NCI-H2029 (cell line): ENCODE measurements at regions not wholly inside any gene's neighbourhood (a gene's known extent, or its start where the extent isn't known, plus 50 kb on each side); places are given as distances from the start of the nearest gene placed in this dataset.

Experiments
- DNase-seq: peaks from one replicate; lab custom pipeline; 2025; lab: John Stamatoyannopoulos, UW

DNA sequence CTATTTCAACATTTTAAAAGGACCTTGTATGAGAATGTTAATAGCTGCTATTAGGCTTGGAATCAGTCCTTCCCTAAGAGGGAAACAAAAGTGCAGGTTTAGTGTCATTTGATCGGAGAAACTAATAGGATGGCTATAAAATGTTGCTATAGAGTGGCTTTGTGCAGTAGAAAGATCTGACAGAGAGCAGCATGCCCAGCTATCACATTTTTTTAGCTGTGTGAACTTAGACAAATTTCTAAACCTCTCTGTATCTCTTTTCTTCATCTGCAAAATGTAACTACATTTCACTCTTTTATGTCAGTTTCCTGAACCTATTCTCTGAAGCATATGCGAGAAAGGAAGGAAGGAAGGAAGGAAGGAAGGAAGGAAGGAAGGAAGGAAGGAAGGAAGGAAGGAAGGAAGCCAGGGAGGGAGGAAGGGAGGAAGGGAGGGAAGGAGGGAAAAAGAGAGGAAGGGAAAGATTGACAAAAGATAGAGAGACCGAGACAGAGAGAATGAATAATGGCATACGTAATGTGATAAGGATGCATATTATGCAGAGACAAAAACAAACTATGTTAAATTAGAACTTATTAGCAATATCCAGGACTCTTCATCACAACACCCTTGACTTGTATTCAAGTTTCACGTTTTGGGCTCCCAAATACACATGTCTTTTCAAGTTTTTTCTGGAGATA, 52.6 kb upstream of the CDH8 start:
- no peak for DNase-seq
